GM13977 (cell line): ENCODE measurements at regions not wholly inside any gene's neighbourhood (a gene's known extent, or its start where the extent isn't known, plus 50 kb on each side); places are given as distances from the start of the nearest gene placed in this dataset.
"Not testable (repeated sequence)": the region's sequence is repeated elsewhere in the genome, so short reads cannot be mapped to it uniquely, and the experiment has no call there.

ENCODE experiments used
- DNase-seq: peaks from one replicate; pipeline ENCODE4 v3.0.0; 2012; ENCODE audit warnings: low spot score
- in situ Hi-C: fragments of 300-500 bp; cut with MboI; formaldehyde crosslinking; loops from one replicate; pipeline ENCODE4 v1.12.0; 2022; ENCODE audit warnings: low sequenced_read_pairs, low pct_unique_long_range_greater_than_20kb, mixed read lengths, inconsistent platforms; ENCODE audit not compliant: unreplicated experiment
- TF ChIP-seq, protein P1 (sequence below): IDR thresholded peaks from 2 replicates; pipeline ENCODE4 v1.5.1; 2012; ENCODE audit warnings: mild to moderate bottlenecking, control low read depth; ENCODE audit not compliant: insufficient read depth; ENCODE audit errors: extremely low read depth, missing control alignments

DNA sequence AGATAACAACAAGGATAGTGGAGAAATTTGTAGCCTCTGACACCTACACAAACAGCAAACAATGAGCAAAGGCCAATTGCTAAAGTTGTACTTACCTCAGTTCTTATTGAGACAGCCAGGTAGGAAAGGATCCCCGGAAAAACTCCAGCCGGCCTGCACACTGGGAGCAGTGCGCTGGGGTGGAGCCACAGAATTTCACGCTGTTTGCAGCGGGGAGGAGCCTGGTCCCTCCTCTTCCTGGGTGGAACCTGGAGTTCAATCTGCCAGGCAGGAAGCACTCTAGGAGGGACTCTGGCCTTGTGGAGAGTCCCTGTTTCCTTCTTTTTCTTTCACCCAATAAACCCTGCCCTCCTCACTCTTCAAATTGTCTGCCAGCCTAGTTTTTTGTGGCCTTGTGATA is 382.6 kb upstream of the TGIF2LX start:
- in situ Hi-C loops, DNase-seq: not testable (repeated sequence)

DNA sequence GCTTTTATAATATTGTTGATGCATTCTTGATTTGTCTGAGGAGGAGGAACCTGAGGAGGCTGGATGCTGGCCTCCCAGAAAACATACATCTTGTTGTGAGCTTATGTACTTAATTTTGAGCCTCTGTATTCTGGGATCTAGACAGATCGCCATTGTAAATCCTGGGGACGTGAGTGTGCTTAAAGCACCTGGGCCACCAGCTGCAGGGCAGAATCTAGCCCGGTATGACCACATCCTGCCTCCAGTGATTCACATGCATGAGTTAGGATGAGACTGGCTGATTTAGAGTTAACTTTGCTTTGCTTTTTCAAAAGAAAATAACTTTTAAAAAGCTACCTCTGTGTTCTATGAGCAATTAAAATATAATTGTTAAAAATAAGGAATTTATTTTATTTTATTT is 364.6 kb upstream of the TGIF2LX start:
- DNase-seq, in situ Hi-C loops: not testable (repeated sequence)

DNA sequence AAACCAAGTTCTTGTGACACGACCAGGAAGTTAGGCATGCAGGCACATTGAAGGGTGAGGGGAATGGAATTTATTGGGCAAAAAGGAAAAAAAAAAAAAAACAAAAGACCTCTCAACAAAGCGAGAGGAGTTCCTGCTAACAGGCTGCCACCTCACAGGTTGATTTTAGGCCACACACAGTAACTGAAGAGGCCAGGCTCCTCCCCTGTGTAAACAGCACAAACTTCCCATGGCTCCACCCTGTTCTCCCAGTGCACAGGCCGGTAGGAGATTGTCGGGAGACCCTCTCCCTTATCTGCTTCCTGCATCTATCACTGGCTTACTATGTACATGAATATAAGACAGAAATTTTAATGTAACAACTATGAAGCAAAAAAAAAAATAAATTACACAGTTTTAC is 359.6 kb upstream of the TGIF2LX start:
- in situ Hi-C loops, DNase-seq: not testable (repeated sequence)

DNA sequence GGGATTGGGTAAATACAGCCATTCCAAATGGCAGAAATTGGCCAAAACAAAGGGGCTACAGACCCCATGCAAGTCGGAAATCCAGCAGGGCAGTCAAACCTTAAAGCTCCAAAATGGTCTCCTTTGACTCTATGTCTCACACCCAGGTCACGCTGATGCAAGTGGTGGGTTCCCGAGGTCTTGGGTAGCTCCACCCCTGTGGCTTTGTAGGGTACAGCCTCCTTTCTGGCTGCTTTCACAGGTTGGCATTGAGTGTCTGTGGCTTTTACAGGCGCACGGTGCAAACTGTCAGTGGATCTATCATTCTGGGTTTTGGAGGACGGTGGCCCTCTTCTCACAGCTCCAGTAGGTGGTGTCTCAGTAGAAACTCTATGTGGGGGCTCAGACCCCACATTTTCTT is 358.6 kb upstream of the TGIF2LX start:
- DNase-seq, in situ Hi-C loops: not testable (repeated sequence)

DNA sequence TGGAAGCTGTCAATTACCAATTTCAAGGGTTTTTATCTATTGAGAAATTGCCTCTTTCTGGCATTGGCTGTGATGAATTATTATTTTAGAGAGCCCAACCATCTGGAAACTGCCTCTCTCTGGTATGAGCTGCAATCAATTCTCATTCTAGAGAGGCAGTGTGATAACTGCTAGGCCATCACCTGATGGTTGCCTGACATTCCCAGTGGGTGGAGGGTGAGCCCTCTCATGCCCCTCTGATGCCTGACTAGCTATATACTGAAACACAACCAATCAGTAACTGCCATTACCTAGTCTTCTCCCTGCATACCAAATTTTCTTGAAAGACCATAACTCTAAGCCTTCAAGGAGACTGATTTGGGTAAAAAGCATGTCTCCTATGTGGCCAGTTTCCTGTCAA is 353.9 kb upstream of the TGIF2LX start:
- DNase-seq, result not testable (repeated sequence)

DNA sequence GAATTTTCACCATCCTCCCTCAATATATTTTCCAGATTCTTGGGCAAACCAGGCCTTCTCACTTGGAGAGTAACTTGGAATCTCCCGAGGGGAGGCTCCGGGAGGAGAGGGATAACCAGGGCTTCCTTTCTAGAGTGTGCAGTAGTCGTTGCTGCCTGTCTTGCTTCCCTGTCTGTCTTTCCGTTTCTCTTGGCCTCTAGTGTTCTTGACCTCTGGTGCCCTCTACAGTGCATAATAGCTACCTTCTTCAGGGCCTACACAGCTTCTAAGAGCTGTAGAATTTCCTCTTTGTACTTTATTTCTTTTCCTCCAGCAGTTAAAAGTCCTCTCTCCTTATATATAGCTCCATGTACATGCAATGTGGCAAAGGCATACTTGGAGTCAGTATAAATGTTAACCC is 339.8 kb upstream of the TGIF2LX start:
- in situ Hi-C loops, DNase-seq: not testable (repeated sequence)

More for the DNA sequence above, 353.9 kb upstream of the TGIF2LX start:
- in situ Hi-C loops, result not testable (repeated sequence)

DNA sequence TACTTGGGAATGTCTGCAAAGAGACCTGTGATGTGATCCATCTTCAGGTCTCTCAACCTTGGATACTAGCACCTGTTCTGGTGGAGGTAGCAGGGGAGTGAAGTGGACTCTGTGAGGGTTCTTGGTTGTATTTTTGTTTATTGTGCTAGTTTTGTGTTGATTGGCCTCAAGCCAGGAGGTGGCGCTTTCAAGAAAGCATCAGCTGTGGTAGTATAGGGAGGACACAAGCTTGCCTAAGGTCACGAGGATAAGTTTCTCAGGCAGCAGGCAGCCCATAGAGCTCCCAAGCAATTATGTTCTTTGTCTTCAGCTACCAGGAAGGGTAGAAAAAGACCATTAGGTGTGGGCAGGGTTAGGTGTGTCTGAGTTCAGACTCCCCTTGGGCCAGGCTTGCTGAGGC is 289.9 kb upstream of the TGIF2LX start:
- in situ Hi-C loops, result not testable (repeated sequence)

DNA sequence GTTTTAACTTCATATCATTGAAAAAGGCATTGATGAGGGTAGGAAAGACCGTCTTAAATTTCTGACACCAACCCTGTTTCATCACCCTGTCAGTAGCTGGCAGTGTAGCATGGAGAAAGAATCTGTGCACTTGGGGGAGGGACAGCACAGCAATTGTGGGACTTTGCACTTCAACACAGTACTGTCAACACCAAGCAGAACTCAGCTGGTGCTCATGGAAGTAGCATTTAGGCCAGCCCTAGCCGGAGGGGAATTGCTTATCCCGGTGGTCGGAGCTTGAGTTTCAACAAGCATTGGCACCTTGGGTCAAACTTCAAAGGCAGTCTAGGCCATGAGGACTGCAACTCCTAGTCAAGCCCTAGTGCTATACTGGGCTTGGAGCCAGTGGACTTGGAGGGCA is 285.8 kb upstream of the TGIF2LX start:
- DNase-seq, in situ Hi-C loops: not testable (repeated sequence)

More for the DNA sequence above, 289.9 kb upstream of the TGIF2LX start:
- not testable (repeated sequence) for DNase-seq

DNA sequence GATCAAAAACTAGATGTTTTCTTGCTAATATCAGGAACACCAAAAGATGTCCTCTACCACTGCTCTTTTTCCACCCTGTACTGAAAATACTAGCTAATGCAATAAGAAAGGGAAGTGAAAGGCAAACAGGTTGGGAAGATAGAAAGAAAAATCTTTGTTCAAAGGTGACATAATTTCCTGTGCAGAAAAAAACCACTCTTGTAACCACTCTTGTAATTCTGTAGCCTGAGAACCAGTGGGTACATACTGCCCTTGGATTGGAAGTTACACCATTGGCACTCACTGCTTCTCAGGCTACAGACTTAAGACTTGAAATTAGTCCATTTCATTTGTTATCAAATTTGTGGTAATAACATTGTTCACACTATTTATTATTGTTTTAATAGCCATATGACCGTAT is 263.0 kb upstream of the TGIF2LX start:
- DNase-seq, in situ Hi-C loops: not testable (repeated sequence)

DNA sequence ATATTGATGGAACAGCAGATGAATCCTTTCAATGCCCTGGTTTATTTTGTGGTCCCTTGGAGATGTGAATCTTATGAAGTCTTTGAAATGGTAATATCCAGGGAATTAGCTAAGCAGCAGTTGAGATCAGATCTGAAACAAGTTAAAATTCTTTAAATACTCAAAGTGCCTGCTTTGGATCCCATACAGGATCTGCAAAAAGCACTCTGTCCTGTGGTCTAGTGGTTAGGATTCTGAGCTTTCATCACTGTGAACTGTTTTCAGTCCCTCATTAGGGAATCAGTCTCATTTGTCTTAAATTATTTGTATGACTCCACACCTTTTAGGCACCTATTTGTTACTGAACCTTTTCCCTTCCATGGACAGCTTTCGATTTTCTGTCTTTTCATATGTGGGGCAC is 215.2 kb upstream of the TGIF2LX start:
- in situ Hi-C loops, DNase-seq: not testable (repeated sequence)

DNA sequence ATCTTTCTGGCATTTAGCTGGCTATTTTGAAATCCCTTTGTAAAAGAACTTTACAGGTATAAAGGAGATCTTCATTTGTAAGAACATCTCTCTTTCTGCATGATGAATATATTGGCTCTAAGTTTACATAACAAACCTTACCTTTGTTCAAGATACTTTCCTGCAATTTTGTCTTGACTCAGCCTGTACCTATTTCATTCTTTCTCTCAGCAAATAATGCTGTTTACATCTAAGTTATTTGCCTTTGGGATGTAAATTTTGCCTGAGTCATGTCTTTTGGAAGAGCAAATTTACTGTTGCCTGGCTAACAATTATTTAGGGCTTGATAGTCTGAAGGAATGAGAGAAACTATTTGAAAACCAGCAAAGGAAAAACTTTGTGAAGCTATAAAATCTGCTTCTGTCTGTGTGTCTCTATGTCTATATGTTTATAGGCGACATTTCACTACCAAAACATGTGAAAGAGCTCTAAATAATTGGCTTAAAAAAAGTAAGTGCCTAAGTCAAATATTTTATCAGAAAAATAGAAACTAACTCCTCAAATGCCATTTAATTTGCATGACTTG is 214.3 kb upstream of the TGIF2LX start:
- in situ Hi-C loops, DNase-seq: not testable (repeated sequence)

DNA sequence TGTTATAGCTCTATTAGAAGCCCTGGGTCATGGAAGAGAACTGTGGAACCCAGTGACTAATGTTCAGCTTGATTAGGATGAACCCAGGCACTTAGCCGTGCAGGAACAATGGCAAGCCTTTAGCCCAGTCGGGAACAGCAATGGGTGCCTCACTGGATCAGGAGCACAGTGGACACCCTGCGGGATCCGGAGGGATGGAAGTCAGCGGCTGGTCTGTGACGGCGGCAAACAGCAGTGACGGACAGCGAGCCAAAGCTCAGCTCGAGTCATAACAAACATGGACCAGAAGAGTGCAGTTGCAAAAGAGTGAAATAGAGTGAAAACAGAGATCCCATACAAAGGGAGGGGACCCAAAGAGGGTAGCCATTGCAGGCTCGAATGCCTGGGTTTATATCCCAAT is 187.3 kb upstream of the TGIF2LX start:
- DNase-seq, in situ Hi-C loops: not testable (repeated sequence)

DNA sequence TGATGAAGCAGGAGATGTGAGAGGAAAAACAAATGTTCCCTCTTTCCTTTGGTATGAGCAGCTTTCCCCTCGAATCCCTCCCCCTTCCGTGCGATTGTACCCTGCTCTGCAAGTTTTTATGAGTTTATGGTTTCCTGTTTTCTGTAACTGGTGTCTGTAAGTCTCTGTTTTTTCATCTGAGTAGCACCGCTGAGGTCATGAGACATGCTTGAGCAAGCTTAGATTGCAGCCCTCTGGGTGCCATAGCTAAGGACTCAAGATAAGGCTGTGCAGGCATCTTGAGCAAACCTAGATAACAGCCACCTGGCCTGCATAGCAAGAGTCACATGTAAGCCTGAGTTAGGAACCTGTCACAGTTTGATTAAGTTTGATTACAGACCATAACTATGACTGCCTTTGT is 165.2 kb upstream of the TGIF2LX start:
- DNase-seq, in situ Hi-C loops: not testable (repeated sequence)

DNA sequence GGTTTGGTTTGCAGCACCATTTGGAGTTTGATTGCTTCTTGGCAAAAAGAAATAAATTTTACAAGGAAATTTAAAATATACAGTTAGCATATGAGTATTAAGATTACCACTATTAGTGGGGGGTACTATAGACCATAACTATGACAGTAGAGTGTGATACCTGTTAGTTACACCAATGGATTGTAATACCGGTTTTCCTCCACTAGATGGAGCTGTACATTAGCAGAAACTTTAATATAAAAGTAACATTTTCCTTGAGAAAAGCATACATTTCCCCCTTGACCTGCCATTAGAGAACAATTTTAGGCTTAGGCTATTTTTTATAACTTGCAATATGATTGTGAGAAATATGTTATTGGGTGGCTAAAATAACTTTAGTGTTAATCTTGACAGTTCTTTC is 163.9 kb upstream of the TGIF2LX start:
- TF ChIP-seq, protein P1, sequence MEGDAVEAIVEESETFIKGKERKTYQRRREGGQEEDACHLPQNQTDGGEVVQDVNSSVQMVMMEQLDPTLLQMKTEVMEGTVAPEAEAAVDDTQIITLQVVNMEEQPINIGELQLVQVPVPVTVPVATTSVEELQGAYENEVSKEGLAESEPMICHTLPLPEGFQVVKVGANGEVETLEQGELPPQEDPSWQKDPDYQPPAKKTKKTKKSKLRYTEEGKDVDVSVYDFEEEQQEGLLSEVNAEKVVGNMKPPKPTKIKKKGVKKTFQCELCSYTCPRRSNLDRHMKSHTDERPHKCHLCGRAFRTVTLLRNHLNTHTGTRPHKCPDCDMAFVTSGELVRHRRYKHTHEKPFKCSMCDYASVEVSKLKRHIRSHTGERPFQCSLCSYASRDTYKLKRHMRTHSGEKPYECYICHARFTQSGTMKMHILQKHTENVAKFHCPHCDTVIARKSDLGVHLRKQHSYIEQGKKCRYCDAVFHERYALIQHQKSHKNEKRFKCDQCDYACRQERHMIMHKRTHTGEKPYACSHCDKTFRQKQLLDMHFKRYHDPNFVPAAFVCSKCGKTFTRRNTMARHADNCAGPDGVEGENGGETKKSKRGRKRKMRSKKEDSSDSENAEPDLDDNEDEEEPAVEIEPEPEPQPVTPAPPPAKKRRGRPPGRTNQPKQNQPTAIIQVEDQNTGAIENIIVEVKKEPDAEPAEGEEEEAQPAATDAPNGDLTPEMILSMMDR, result peak; percentile 57
- not testable (repeated sequence) for DNase-seq

DNA sequence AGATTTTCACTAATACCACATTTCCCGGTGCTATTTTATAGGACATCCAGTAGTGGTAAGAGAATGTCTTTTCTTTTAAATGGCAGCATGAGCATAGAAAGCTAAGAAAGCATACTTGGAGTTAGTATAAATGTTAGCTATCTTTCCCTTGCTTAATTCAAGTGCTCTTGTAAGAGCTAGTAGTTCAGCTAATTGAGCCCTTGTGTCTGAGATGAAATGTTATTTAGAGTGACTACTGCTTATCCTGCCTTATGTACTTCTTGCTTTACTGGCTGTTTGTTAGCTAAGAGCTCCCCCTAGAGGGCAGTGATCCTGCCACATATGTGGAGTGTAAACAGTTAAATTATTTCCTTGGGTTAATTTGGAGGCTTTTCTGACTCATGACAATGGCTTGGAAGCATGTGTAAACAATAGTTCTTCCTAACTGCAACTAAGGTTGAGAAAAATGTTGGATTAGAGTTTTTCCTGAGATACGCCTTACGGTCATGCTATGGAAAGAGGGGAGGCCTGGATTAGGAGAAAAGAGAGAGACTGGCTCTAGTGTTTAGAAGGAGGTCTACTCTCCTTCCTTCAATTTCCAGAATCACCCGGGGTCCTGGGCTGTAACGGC is 162.5 kb upstream of the TGIF2LX start:
- in situ Hi-C loops, DNase-seq: not testable (repeated sequence)

More for the DNA sequence above, 163.9 kb upstream of the TGIF2LX start:
- in situ Hi-C loops, result not testable (repeated sequence)

DNA sequence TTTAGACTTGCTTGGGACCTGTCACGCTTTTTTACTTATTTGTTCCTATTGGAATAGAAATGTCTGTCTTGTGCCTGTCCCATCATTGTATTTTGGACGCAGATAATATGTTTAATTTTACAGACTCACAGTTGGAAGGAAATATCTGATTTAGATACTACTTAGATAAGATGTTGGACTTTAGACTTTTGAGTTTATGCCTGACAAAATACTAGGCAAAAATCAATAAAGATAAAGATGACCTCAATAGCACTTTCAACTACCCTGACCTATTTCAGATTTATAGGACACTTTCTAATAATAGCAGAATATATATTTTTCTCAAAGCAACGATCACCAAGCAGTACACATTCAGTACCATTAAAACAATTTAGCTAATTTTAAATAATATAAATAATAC is 150.1 kb upstream of the TGIF2LX start:
- DNase-seq, in situ Hi-C loops: not testable (repeated sequence)

DNA sequence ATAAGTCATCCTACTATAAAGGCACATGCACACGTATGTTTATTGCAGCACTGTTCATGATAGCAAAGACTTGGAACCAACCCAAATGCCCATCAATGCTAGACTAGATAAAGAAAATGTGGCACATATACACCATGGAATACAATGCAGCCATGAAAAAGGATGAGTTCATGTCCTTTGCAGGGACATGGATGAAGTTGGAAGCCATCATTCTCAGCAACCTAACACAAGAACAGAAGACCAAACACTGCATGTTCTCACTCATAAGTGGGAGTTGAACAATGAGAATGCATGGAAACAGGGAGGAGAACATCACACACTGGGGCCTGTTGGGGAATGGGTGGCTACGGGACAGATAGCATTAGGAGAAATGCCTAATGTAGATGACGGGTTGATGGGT is 110.3 kb upstream of the TGIF2LX start:
- DNase-seq, in situ Hi-C loops: not testable (repeated sequence)

DNA sequence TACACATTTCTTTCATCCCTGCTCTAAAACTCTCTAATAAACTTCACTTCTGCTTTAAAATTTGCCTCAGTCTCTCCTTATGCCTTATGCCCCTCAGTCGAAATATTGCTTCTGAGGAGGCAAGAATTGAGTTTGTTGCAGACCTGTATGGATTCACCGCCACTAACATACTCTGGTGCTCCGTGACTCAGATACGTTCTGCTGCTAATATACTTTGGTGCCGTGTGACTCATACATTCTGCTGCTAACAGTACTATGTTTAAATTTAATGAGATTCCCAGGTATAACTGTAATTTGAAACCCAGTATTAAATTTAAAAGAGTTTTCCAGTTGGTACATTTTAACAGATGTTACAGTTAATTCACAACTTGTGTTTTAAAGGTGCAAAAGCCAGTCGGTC is 82.0 kb upstream of the TGIF2LX start:
- DNase-seq, in situ Hi-C loops: not testable (repeated sequence)
